Body of pancreas (tissue), 4 donors: ENCODE measurements at regions not wholly inside any gene's neighbourhood (a gene's known extent, or its start where the extent isn't known, plus 50 kb on each side); places are given as distances from the start of the nearest gene placed in this dataset.

ENCODE experiments used
- ATAC-seq: fragments of 150-250 bp; one replicate; pipeline ENCODE4 v1.9.1; 2016
- DNase-seq, 4 donors: peaks; one replicate each; pipeline ENCODE4 v3.0.0-alpha.2; 2019
- H3K27ac ChIP-seq, 4 donors: fragments of 200-600 bp; sonication (generic); 1 replicate in 3 of 4; 2 replicates in 1 of 4; pipeline versions ENCODE4 v1.5.1 to v1.6.1; 2016 to 2019; ENCODE audit warnings: mild to moderate bottlenecking in 1 of 4, mixed read lengths in 1 of 4, moderate library complexity in 1 of 4
- H3K27me3 ChIP-seq, 2 donors: fragments of 200-600 bp; sonication (generic); one replicate each; pipeline ENCODE4 v1.6.0; 2016; ENCODE audit warnings: mild to moderate bottlenecking in 1 of 2
- H3K36me3 ChIP-seq, 2 donors: fragments of 200-600 bp; sonication (generic); replicated peaks in 1 of 2; 2 replicates each; pipeline ENCODE4 v1.5.1; 2016; ENCODE audit warnings: low read depth in 2 of 2; ENCODE audit not compliant: insufficient read depth in 1 of 2
- H3K4me1 ChIP-seq: fragments of 200-600 bp; sonication (generic); one replicate; pipeline ENCODE4 v1.6.0; 2016
- H3K4me3 ChIP-seq, 2 donors: fragments of 200-600 bp; sonication (generic); 1 replicate in 1 of 2; 2 replicates in 1 of 2; pipeline ENCODE4 v1.5.1; 2016 to 2019
- H3K9me3 ChIP-seq, 3 donors: fragments of 200-600 bp; sonication (generic); 1 replicate in 2 of 3; 2 replicates in 1 of 3; pipeline ENCODE4 v1.5.1; 2016
- CTCF ChIP-seq, 7 experiments: fragments of 450-650 bp in 4 of 7; fragments of 200-600 bp in 3 of 7; sonication (generic) in 3 of 7; IDR thresholded peaks; one replicate each; pipeline ENCODE4 v1.5.1; 2016 to 2019; ENCODE audit warnings: antibody characterized with exemption in 7 of 7
- POLR2A ChIP-seq, 3 donors: fragments of 450-650 bp; IDR thresholded peaks; one replicate each; pipeline ENCODE4 v1.6.1; 2016; ENCODE audit warnings: antibody characterized with exemption in 3 of 3, mild to moderate bottlenecking in 2 of 3
- WGBS, 2 donors: methylation state at CpG; one replicate each; pipeline ENCODE4 v1.1.5; 2017; 5-methylcytosine and 5-hydroxymethylcytosine counted together
- intact Hi-C: fragments of 100-400 bp; cut with DNase I; formaldehyde crosslinking; loops from one replicate; pipeline ENCODE4 v1.15.1; 2023

GRCh38 chr3:72240531-72240930 lies 455.6 kb upstream of the PROK2 start:
- intact Hi-C loops: no loop called here
- Histone ChIP-seq H3K27ac (no peak overlapping the region), H3K36me3 (no peaks in the 10 kb centered on the region), H3K9me3 (no peaks in the 10 kb centered on the region), H3K4me1 (peaks cover 8% of the 10 kb centered on the region), H3K27me3 (no peaks in the 10 kb centered on the region), H3K4me3 (no peak overlapping the region)
- TF ChIP-seq POLR2A (IDR thresholded peaks at IDR 0.05): no peak
- no peak for TF ChIP-seq CTCF (IDR thresholded peaks at IDR 0.05)
- WGBS, 2 donors: 72 to 81% methylated on average over 4 of the region's 4 CpGs
- DNase-seq: no peak
- no peak for ATAC-seq

DNA sequence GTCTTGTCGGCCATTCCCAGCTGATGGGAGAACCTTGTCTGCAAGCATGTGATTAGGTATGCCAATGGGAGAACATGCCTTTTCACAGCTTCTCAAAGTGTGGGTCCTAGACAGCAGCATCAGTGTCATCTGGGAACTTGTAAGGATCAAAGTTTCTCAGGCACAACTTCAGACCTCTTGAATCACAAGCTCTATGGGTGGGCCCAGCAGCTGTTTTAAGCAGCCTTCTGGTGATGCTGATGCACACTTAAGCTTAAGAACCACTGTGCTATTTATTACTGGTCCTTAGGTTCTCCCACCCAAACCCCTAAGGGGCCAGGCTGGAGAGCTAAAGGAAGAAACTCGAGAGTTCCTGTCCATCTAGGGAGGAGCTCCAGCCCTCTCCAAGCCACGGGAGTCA lies 453.9 kb upstream of the PROK2 start:
- WGBS, 2 donors: 70 to 84% methylated on average over 3 of the region's 3 CpGs
- Histone ChIP-seq H3K36me3 (no peaks in the 10 kb centered on the region), H3K27ac (no peak overlapping the region), H3K4me3 (no peak overlapping the region), H3K4me1 (peaks cover 4% of the 10 kb centered on the region), H3K27me3 (no peaks in the 10 kb centered on the region), H3K9me3 (no peaks in the 10 kb centered on the region)
- TF ChIP-seq POLR2A (IDR thresholded peaks at IDR 0.05) (no peak), CTCF (IDR thresholded peaks at IDR 0.05) (no peak)
- intact Hi-C loops: no loop called here
- DNase-seq: no peak
- ATAC-seq: no peak

- Histone ChIP-seq H3K4me1 (peaks cover 4% of the 10 kb centered on the region), H3K36me3 (no peaks in the 10 kb centered on the region), H3K4me3 (no peak overlapping the region), H3K9me3 (no peaks in the 10 kb centered on the region), H3K27me3 (no peaks in the 10 kb centered on the region), H3K27ac (no peak overlapping the region)
- WGBS, 2 donors: 69 to 84% methylated on average over 7 of the region's 7 CpGs
- ATAC-seq (no peak), DNase-seq (peak in 1 of 4 donors; percentile 9)
- no peak for TF ChIP-seq POLR2A (IDR thresholded peaks at IDR 0.05)
- no peak for TF ChIP-seq CTCF (IDR thresholded peaks at IDR 0.05)
- intact Hi-C loops: no loop called here
Observed at GRCh38 chr3:72238010-72238691, 453.2 kb upstream of the PROK2 start.

DNA sequence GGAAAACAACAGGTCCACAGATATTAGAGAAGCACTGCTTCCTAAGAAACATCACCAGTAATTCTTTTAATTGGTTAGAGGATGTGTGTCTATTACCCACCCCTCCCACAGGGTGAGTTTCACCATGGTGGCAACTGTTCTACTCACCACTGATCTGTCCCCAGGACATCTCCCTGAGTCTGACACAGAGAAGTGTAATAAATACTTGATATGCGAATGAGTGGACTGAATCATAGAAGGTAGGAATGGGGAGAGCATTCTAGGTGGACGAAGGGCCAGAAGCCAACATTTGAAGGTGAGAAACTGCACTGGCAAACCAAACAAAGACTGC lies 452.7 kb upstream of the PROK2 start:
- no peak overlapping the region for H3K27ac ChIP-seq
- intact Hi-C loops: no loop called here
- H3K4me3 ChIP-seq: no peak overlapping the region
- TF ChIP-seq POLR2A (IDR thresholded peaks at IDR 0.05) (no peak), CTCF (IDR thresholded peaks at IDR 0.05) (no peak)
- DNase-seq (no peak), ATAC-seq (no peak)
- no peaks in the 10 kb centered on the region for H3K27me3 ChIP-seq
- H3K4me1 ChIP-seq: peaks cover 4% of the 10 kb centered on the region
- WGBS, 2 donors: 73 to 78% methylated on average over 2 of the region's 2 CpGs
- H3K36me3 ChIP-seq: no peaks in the 10 kb centered on the region
- H3K9me3 ChIP-seq: no peaks in the 10 kb centered on the region

GRCh38 chr3:72234391-72234790 lies 449.4 kb upstream of the PROK2 start:
- Histone ChIP-seq H3K4me3 (no peak overlapping the region), H3K27ac (no peak overlapping the region), H3K9me3 (no peaks in the 10 kb centered on the region), H3K27me3 (no peaks in the 10 kb centered on the region), H3K36me3 (no peaks in the 10 kb centered on the region), H3K4me1 (peaks cover 10% of the 10 kb centered on the region)
- DNase-seq (peak in 3 of 4 donors; percentile 26 to 47 (median 27)), ATAC-seq (peak; percentile 62)
- TF ChIP-seq CTCF (IDR thresholded peaks at IDR 0.05): no peak
- TF ChIP-seq POLR2A (IDR thresholded peaks at IDR 0.05): no peak
- intact Hi-C loops: no loop called here
- WGBS, 2 donors: 55 to 69% methylated on average over 4 of the region's 4 CpGs
